ENCODE measurements at regions not wholly inside any gene's neighbourhood (a gene's known extent, or its start where the extent isn't known, plus 50 kb on each side); places are given as distances from the start of the nearest gene placed in this dataset.

- TF ChIP-seq SAP30 (IDR thresholded peaks at IDR 0.05; ENCODE audit: insufficient read depth, insufficient replicate concordance, low read length) (no peak), CBX8 (IDR thresholded peaks at IDR 0.05; ENCODE audit: borderline replicate concordance, low read depth, low read length) (no peak), MAFK (IDR thresholded peaks at IDR 0.05; ENCODE audit: low read depth, low read length) (no peak), RNF2 (IDR thresholded peaks at IDR 0.05; ENCODE audit: borderline replicate concordance, low read depth, low read length, missing control alignments, poor library complexity, severe bottlenecking) (no peak), BRCA1 (IDR thresholded peaks at IDR 0.05; ENCODE audit: low read depth, low read length) (no peak), BCL11A (IDR thresholded peaks at IDR 0.05; ENCODE audit: low read depth in 2 of 2, low read length in 2 of 2) (no peak)
Measured at GRCh38 chr3:27561576-27561975, 77.4 kb upstream of the SLC4A7 start (continued).

Measured in H1 (cell line).